KG1 (cell line): ENCODE measurements at regions not wholly inside any gene's neighbourhood (a gene's known extent, or its start where the extent isn't known, plus 50 kb on each side); places are given as distances from the start of the nearest gene placed in this dataset.
"Not testable (repeated sequence)": the region's sequence is repeated elsewhere in the genome, so short reads cannot be mapped to it uniquely, and the experiment has no call there.

Source experiments
- DNase-seq: peaks from one replicate; lab custom pipeline; 2025; lab: John Stamatoyannopoulos, UW

GRCh38 chr16:17747081-17747756 is 276.5 kb upstream of the XYLT1 start:
- no peak for DNase-seq

DNA sequence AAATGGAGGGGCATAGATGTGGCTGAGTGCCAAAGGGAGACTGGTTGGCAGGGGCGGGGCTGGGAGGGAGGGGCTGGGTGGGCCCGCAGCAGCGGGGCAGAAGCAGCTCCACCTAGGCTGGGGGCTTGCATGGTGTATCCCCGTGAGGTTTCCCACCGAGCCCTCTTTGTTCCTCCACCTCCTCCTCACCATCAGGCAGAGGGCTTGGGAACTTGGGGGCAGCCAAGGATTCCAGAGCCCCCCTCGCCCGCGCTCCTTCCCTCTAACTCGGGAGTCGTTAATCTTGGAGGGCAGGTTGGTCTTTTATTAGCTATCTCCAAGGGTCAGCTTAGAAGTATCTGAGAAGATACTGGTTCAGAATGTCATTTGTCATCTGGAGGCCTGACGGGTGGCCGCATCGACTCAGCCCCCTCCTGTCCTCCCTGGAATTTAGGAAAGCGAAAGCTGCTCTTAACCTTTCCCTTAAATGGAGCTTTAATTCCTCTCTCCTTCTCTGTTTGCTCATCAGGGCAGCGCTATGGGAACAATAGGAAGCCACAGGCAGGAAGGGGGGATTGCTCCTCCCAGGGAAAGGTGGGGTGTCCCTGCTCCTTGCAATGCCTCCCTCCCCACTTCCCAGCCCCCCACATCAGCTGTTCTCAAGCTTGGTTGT is 274.3 kb upstream of the XYLT1 start:
- DNase-seq = no peak

GRCh38 chr16:17743578-17743977 is 272.8 kb upstream of the XYLT1 start:
- no peak for DNase-seq

GRCh38 chr16:17743158-17743557 is 272.4 kb upstream of the XYLT1 start:
- no peak for DNase-seq

GRCh38 chr16:17735099-17735498 is 264.3 kb upstream of the XYLT1 start:
- DNase-seq = not testable (repeated sequence)

DNA sequence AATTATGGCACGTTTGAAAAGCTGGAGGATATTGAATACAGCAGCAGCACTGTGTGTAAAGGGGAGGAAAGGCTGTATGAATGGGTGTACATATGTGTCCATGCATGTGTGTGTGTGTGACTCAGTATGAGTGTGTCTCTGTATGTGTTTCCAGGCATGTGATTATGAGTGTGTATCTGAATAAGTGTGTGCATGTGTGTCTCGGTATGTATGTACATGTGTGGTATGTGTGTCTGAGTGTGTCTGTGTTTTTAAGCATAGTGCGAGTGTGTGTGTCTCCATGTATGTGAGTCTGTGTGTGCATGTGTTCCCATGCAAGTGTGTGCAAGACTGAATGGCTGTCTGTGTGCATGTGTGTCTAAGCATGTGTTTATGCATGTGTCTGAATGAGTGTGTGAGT is 259.1 kb upstream of the XYLT1 start:
- no peak for DNase-seq

- DNase-seq = no peak
These were observed 257.4 kb upstream of the XYLT1 start for GRCh38 chr16:17728196-17728595.

GRCh38 chr16:17724242-17724898 is 253.6 kb upstream of the XYLT1 start:
- no peak for DNase-seq

- no peak for DNase-seq
These were observed 252.9 kb upstream of the XYLT1 start for GRCh38 chr16:17723531-17724134.

DNA sequence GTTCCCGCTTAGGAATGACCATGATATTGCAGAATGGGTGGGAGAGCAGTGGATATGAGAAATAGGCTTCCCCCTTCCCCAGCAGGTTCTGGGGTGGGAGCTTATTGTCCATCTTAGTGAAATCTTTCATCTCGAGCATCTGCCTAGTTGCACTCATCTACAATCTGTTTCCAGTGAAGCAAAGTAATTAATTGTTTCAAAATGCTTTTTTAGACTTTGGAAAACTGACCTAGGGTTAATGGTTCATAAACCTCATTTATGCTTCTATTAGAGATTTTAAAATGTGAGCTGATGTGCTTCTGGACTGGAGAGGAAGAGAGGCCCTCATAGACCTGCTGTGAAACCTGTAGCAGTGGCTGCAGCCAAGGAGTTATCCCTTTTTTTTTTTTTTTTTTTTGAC is 247.7 kb upstream of the XYLT1 start:
- DNase-seq = no peak

- no peak for DNase-seq
These were observed 235.1 kb upstream of the XYLT1 start for GRCh38 chr16:17705847-17706246.

DNA sequence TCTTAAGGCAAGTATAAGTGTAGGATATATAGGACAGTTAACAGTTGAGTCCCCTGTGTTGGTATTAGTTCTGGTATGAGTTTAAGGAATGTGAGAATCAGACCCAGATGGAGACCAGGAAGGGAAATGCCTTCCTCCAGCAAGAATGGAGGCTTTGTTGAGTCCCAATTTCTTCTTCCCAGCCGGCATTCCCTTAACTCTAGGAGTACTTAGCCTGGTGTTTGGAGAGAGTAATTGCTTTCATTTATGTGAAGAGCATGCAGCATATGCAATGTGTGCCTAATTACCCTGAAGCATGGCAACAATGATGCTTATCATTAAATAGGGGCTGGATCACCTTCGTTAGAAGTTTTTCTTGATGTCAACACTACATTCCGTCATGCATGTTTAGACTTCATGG is 225.9 kb upstream of the XYLT1 start:
- DNase-seq = no peak

GRCh38 chr16:17692484-17692883 is 221.7 kb upstream of the XYLT1 start:
- no peak for DNase-seq

- no peak for DNase-seq
These were observed 221.1 kb upstream of the XYLT1 start for GRCh38 chr16:17691899-17692176.

DNA sequence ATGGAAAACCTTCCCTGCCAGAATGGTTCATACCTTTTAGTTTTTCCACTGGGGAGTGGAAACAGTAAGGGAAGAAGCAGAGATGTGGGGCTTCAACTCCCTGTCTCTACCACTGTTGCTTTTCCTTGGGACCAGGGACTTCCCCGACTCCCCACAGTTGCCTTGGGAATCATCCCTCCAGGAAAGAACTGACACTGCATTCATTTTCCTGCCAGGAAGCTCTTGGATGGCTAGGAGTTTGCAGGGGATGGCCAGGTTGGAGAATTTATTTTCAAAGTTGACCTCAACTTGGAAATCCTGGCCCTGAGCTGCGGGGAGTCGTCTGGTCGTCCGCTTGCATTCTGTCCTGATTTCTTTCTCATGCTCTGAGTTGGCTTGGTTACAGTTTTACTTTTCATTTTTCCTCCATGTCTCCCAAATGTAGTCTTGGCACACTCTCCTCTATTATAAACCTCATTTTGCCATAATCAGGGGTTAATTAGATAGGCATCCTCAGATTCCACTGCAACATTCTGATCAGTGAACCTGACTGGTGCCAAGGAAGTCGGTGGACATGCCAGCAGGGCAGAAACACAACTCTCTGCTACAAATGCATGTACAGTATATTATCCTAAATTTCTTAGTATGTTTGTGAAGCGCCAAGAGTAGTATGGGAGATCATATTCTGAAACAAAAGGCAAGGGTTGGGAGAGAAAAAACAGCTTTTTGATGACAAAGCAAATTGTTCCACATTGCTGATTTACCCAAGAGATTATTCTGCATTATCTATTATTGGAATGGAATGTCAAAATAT is 220.5 kb upstream of the XYLT1 start:
- no peak for DNase-seq

DNA sequence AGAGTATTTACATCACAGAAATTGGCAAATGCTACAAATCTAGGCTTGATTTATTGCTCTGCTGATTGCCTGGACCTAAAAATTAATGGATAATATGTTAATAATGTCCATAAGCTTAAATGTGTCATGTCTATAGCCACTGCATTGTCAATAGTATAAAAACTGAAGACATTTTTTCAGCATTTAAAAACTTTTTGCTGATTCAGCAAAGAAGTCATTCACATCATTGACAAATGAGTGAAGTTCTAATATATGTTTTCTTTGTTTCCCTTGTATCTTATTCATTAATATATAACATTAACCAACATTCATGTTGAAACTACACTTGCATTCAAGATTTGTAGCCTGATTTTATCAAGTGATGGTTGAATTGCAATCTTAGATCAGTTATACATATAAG is 214.7 kb upstream of the XYLT1 start:
- DNase-seq = no peak

- no peak for DNase-seq
These were observed 212.5 kb upstream of the XYLT1 start for GRCh38 chr16:17683281-17683680.

DNA sequence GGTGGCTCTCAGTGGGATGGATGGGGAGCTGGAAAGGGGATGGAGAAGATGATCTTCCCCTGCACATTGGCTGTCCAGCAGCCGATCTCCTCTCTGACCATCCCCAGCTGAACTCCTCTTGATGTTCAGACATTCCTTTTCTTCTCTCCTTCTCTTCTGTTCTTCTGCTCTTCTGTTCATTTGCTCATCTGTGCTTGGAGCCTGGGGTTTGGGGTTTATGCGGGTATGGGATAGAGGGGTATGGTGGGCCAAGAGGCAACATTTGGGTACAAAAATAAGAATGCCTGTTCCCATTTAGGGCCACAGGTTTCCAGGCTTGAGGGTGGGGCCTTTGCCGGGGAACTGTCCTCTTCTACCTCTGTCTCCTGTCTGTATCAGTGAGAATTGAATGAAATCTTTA is 205.4 kb upstream of the XYLT1 start:
- DNase-seq = no peak

GRCh38 chr16:17668386-17668785 is 197.6 kb upstream of the XYLT1 start:
- no peak for DNase-seq

- DNase-seq = no peak
These were observed 195.5 kb upstream of the XYLT1 start for GRCh38 chr16:17666293-17666692.

GRCh38 chr16:17658881-17659280 is 188.1 kb upstream of the XYLT1 start:
- DNase-seq = no peak

GRCh38 chr16:17657045-17657444 is 186.3 kb upstream of the XYLT1 start:
- DNase-seq = no peak

- no peak for DNase-seq
These were observed 183.8 kb upstream of the XYLT1 start for GRCh38 chr16:17654571-17654970.
